GM19467 (cell line): ENCODE measurements at regions not wholly inside any gene's neighbourhood (a gene's known extent, or its start where the extent isn't known, plus 50 kb on each side); places are given as distances from the start of the nearest gene placed in this dataset.

Experiments
- ATAC-seq: cut with Tn5 transposase; IDR thresholded peaks from one replicate; pipeline ENCODE4 v1.9.1; 2021; ENCODE audit warnings: mild to moderate bottlenecking, moderate library complexity; ENCODE audit not compliant: unreplicated experiment

- no peak for ATAC-seq
Observed at GRCh38 chr17:33352526-33352925, 59.4 kb upstream of the ASIC2 start.

- no peak for ATAC-seq
Observed at GRCh38 chr17:33356266-33356665, 63.2 kb upstream of the ASIC2 start.

GRCh38 chr17:33363475-33363874, 70.4 kb upstream of the ASIC2 start:
- no peak for ATAC-seq

- no peak for ATAC-seq
Observed at GRCh38 chr17:33366960-33367359, 73.9 kb upstream of the ASIC2 start.

GRCh38 chr17:33369149-33369548, 76.1 kb upstream of the ASIC2 start:
- no peak for ATAC-seq

- no peak for ATAC-seq
Observed at GRCh38 chr17:33369876-33370275, 76.8 kb upstream of the ASIC2 start.

GRCh38 chr17:33370401-33370800, 77.3 kb upstream of the ASIC2 start:
- no peak for ATAC-seq

- ATAC-seq = no peak
Observed at GRCh38 chr17:33371377-33371776, 78.3 kb upstream of the ASIC2 start.

- no peak for ATAC-seq
Observed at GRCh38 chr17:33373273-33373672, 80.2 kb upstream of the ASIC2 start.

GRCh38 chr17:33375103-33375502, 82.0 kb upstream of the ASIC2 start:
- ATAC-seq = no peak

- ATAC-seq = no peak
Observed at GRCh38 chr17:33375783-33376182, 82.7 kb upstream of the ASIC2 start.

- ATAC-seq = no peak
Observed at GRCh38 chr17:33377837-33378595, 84.9 kb upstream of the ASIC2 start.

GRCh38 chr17:33381201-33381600, 88.1 kb upstream of the ASIC2 start:
- no peak for ATAC-seq

- no peak for ATAC-seq
Observed at GRCh38 chr17:33383488-33384023, 90.5 kb upstream of the ASIC2 start.

- ATAC-seq = no peak
Observed at GRCh38 chr17:33385133-33385532, 92.0 kb upstream of the ASIC2 start.

- ATAC-seq = no peak
Observed at GRCh38 chr17:33385713-33386112, 92.6 kb upstream of the ASIC2 start.

- ATAC-seq = no peak
Observed at GRCh38 chr17:33387406-33387805, 94.3 kb upstream of the ASIC2 start.

GRCh38 chr17:33389504-33390135, 96.5 kb upstream of the ASIC2 start:
- no peak for ATAC-seq

GRCh38 chr17:33390479-33391176, 97.5 kb upstream of the ASIC2 start:
- ATAC-seq = no peak

GRCh38 chr17:33396818-33397217, 103.7 kb upstream of the ASIC2 start:
- no peak for ATAC-seq

GRCh38 chr17:33398386-33398785, 105.3 kb upstream of the ASIC2 start:
- no peak for ATAC-seq

- no peak for ATAC-seq
Observed at GRCh38 chr17:33401249-33401648, 108.2 kb upstream of the ASIC2 start.
